ENCODE measurements at regions not wholly inside any gene's neighbourhood (a gene's known extent, or its start where the extent isn't known, plus 50 kb on each side); places are given as distances from the start of the nearest gene placed in this dataset.

- TF ChIP-seq POLR2AphosphoS2 (conservative IDR thresholded peaks at IDR 0.05; ENCODE audit: low read length) (no peak), CTCF (IDR thresholded peaks at IDR 0.05) (no peak), EP300 (IDR thresholded peaks at IDR 0.05) (no peak)
Observed at GRCh38 chr11:79830446-79830845, 389.6 kb upstream of the TENM4 start.
